ENCODE measurements at regions not wholly inside any gene's neighbourhood (a gene's known extent, or its start where the extent isn't known, plus 50 kb on each side); places are given as distances from the start of the nearest gene placed in this dataset.

- TF ChIP-seq, protein P1, sequence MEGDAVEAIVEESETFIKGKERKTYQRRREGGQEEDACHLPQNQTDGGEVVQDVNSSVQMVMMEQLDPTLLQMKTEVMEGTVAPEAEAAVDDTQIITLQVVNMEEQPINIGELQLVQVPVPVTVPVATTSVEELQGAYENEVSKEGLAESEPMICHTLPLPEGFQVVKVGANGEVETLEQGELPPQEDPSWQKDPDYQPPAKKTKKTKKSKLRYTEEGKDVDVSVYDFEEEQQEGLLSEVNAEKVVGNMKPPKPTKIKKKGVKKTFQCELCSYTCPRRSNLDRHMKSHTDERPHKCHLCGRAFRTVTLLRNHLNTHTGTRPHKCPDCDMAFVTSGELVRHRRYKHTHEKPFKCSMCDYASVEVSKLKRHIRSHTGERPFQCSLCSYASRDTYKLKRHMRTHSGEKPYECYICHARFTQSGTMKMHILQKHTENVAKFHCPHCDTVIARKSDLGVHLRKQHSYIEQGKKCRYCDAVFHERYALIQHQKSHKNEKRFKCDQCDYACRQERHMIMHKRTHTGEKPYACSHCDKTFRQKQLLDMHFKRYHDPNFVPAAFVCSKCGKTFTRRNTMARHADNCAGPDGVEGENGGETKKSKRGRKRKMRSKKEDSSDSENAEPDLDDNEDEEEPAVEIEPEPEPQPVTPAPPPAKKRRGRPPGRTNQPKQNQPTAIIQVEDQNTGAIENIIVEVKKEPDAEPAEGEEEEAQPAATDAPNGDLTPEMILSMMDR (IDR thresholded peaks at IDR 0.05) = no peak
- no peak for TF ChIP-seq POLR2A (IDR thresholded peaks at IDR 0.05)
These were observed 475.0 kb downstream of the MIAT start for GRCh38 chr22:27132400-27132799.

All from Peyer's patch (tissue), 4 donors.